ENCODE measurements at regions not wholly inside any gene's neighbourhood (a gene's known extent, or its start where the extent isn't known, plus 50 kb on each side); places are given as distances from the start of the nearest gene placed in this dataset.
A peak's percentile ranks its signal among the peaks of the same experiment; 100 is the strongest.

DNA sequence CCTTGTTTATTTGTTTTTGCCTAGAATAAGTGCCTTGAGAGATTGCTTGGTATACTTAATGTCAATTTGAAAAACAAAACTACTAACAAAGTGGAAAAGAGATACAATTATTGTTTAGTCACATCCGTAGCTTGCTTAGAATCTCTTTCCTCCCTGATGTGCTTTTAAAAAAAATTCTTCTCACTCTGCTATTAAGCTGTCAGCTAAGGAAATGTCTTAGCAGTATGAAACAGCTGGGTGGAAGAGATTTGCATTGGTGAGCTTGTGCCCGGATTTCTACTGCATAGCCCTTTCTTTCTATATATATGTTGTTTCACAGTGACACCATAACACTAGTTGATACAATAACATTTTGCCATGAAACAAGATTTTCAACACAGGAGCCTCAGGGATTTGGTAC is 229.4 kb upstream of the RGS6 start:
- no peak for ATAC-seq
- no peak for DNase-seq
- intact Hi-C loops (cut with DNase I, micrococcal nuclease): no loop called here

DNA sequence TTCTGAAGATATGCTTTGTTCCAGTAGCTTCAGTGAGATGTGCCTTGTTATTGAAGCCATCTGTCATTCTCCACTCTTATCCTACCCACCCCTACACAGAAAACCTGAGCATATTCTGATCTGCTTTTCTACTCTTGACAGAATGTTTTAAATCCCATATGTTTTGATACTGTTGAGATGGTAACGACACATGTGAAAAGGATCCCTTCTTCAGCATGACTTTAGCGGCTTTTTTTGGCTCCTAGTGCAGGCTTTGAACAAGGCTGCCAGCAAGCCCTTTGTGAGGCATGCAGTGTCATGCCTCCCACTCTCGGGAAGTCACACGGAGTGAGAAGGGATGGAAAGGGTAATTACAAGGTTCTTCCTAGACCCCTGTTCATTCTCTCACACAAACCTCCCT is 228.8 kb upstream of the RGS6 start:
- ATAC-seq (no peak), DNase-seq (no peak)

DNA sequence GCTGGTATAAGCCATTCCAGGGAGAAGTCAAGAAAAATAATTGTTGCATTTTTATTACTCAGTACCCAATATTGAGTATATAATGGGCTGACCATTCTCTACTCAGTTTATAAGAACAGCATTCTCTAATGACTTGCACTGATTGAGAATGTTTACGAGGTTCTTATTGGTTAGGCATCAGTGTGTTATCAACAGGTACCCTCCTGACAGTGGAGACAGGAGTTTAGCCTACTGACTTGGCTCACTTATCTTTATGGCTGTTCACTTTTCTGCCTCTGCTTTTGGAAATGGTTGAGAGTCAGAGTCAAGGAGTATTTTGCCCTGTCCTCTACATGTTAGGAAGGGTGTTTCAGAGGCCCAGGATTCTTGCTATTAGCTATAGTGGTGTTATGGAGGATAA is 228.0 kb upstream of the RGS6 start:
- intact Hi-C loops (cut with DNase I, micrococcal nuclease): no loop called here
- ATAC-seq: no peak

More for the DNA sequence above, 228.8 kb upstream of the RGS6 start:
- intact Hi-C loops (cut with DNase I, micrococcal nuclease): no loop called here

DNA sequence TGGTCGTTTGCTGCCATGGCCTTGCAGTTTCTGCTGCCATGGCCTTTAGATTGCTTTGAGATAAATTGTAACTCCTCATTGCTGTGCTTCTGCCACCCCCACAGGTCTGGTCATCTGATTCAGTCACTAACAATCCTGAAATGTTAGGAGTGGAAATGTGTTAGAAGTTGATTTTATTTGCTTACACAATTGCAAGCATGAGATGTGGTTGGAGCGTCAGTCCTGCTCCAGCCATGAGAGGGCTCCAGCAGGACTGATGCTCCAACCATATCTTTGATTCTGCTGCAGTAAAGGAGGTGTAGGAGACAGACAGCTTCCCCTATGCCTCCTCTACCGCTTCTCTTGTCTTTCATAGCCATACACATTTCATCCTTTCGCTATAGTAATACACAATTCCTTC is 226.8 kb upstream of the RGS6 start:
- DNase-seq (no peak), ATAC-seq (no peak)
- intact Hi-C loops (cut with DNase I, micrococcal nuclease): no loop called here

More for the DNA sequence above, 228.0 kb upstream of the RGS6 start:
- DNase-seq: no peak

DNA sequence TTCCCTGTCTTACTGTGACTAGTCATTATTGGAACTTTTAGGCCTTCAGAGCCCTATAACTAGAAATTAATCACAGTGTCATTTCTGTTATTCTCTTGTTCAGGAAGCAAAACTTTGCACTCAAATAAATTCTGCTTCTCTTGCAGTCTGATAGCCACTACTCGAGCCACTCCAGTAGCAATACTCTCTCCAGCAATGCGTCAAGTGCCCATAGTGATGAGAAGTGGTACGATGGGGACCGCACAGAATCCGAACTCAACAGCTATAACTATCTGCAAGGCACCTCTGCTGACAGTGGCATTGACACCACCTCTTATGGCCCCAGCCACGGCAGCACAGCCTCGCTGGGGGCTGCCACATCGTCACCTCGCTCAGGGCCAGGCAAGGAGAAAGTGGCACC is 223.2 kb upstream of the RGS6 start:
- no peak for DNase-seq
- intact Hi-C loops (cut with DNase I, micrococcal nuclease): no loop called here
- ATAC-seq: no peak

DNA sequence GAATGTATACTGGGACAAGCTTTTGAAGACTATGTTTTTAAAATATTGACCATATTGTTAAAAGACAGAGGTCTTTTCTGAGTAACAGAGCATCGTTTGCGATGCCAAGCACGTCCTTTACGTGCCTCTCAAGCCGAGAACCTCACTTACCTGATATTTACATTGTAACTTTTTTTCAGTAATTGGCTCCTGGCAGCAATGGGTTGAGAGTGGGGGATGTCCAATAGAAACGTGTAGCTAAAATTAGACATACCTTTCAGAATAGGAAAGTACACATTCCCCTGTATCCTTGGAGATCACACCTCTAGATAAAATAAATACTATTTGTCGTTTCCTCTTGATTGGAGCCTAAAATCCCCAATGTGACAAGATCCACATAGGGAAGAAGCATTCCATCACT is 222.2 kb upstream of the RGS6 start:
- DNase-seq: no peak
- intact Hi-C loops (cut with DNase I, micrococcal nuclease): no loop called here
- no peak for ATAC-seq

DNA sequence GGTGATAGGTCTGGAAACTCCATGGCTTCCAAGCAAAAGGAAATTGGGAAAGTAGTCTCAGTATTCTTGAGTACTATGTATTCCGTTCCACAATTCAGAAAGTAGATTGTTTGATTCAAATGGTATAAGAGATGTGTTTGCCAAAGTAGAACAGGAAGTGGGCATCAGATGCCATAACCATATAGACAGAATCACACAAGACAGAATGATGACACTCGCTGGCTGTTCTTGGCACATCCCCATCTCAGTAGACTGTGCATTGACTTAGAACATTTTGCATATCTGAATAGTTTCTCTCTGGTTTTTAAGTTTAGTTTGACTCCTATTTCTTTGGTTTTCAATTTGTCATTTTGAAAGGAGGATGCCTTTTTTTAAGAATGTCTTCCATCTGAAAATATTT is 221.1 kb upstream of the RGS6 start:
- intact Hi-C loops (cut with DNase I, micrococcal nuclease): no loop called here
- no peak for ATAC-seq

DNA sequence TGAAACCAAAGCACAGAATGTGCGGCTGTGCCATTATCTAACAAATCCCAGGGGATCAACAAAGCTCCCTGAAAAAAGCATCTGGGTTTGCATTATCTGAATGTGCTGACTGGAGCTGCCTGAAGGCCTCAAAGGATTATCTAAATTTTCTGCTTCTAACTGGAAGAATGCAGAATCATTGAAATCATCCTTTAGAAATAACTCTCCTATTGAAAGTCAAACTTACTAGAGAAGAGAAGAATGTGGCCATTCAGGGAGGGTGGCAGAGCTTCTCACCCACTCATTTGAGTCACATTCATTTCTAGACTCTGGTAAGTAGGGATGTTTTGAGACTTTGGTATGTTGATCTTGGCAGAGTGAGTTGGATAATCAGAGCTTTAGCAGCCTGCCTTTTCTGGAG is 220.6 kb upstream of the RGS6 start:
- DNase-seq (no peak), ATAC-seq (no peak)
- intact Hi-C loops (cut with DNase I, micrococcal nuclease): no loop called here

More for the DNA sequence above, 221.1 kb upstream of the RGS6 start:
- DNase-seq: no peak

DNA sequence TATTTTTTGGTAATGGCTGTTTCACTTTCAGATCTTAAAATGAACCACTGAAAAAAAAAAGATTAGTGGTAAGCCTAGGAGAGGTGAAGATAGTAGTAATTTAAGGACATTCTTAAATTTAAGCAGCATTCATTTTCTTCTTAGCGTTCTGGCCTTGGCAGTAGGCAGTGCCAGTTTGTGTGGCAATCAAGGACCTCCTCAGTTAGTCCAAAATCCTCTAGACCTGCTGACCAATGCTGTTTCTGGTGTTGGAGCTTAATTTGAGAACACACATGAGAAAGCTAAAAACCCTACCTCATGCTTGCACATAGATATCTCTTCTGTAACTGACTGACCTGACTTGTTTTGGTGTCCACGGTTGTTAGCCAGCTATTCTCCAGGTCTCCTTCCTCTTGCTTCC is 219.8 kb upstream of the RGS6 start:
- ATAC-seq (no peak), DNase-seq (no peak)
- intact Hi-C loops (cut with DNase I, micrococcal nuclease): no loop called here

DNA sequence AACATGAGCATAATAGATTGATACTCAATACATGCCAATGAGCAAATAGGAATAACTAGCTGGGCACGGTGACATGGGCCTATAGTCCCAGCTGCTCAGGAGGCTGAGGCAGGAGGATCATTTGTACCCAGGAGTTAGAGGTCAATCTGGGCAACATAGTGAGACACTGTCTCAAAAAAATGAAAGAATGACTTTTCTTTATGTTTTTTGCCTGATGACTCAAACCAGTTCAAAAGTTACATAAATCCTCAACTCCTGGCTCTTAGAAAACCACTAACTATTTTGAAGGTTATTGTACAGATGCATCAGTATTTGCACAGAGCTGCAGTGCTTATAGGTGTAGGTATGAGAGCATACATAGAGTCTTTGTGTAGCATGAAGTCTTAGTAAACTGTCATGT is 219.2 kb upstream of the RGS6 start:
- ATAC-seq (no peak), DNase-seq (no peak)
- intact Hi-C loops (cut with DNase I, micrococcal nuclease): no loop called here

DNA sequence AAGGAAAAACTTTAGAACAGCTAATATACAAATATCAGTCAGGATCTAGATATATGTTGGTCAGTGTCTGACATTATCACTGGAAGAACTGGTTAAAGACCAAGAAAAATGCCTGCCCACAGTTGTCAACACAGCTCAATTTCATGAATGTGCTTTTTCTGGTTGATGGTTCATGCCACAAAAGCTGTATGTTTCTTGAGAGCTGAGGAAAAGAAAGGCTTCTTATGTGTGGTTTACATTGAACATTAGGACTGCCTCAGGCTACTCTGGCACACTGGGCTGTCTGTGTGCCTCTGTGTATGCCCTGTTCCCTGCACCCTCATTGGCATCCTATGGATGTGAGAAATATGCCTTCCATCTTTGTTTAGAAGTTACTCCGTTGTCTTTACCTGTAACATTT is 218.8 kb upstream of the RGS6 start:
- ATAC-seq (no peak), DNase-seq (no peak)
- intact Hi-C loops (cut with DNase I, micrococcal nuclease): no loop called here

DNA sequence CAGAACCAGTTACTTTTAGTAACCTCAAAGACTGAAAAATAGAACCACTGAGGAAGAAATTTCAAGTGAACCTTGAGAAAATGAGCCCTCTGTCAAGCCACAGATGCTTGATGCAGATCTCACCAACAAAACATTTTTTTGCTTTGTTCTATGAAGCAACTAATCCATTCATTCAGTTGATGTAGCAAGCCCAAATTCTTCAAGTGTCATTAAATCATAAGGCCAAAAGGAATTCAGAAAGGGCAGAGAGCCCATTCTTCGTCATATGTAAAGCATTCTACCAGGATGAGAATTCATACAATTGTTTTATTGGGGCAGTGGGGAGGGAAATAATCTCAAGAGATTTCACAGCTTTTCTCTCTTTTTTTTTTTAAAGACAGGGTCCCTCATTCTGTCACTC is 218.0 kb upstream of the RGS6 start:
- intact Hi-C loops (cut with DNase I, micrococcal nuclease): no loop called here
- ATAC-seq: no peak
- DNase-seq: no peak

DNA sequence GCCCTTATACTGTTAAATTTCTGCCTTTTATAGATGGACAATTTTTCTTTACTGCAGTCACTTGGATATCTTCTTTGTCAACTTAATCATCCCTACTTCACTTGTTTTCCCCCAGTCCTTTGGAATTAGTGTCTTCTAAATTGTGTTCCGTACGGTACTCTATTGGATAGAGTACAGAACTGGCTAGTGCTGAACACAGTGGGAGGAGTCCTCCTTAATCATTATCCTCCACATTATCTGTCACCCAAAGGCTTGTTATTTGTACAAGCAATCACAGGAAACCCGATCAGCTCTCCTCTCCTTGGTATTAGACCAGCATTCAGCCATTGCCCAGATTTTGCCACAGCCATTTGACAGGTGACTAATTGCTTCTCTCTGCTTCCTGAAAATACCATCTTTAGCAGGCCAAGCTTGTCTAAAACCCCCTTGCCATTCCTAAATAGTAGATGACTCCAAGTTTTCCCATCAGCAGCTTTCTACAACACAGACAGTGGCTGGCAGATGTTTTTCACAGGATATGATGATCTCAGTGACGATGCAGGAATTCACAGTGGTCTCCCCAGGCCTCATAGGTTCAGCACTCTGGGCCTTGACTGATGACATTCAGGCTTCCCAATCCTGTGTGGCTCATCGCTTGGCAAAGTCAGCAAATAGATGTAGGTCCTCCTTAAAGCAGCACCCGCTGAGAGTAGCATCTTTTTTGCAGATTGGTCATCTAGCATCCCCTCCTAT is 216.0 kb upstream of the RGS6 start:
- ATAC-seq: no peak
- no peak for DNase-seq
- intact Hi-C loops (cut with DNase I, micrococcal nuclease): no loop called here

DNA sequence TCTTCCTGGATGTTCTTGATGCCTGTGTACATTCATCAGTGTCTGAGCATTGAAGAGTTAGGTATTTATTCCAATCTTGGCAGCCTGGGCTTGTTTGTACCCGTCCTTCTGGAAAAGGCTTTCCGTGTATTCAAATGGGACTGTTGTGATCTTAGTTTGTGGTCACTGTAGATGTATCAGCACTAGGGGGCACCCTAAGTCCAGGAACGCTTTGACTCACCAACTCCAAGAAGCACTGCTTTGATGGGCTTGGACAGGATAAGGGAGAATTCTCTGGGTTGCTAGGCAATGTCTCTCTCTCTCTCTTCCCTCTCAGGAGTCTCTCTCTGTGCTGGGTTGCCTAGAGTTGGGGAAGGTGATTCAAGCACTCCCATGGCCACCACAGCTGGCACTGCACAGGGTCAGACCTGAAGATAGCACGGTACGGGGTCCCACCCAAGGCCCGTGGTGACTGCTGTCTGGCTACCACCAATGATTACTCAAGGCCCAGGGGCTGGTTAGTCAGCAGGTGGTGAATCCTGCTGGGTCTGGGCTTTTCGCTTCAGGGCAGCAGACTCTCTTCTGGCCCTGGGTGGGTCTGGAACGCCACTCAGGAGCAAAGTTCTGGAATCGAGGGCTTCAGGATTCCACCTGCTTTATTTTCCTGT is 211.1 kb upstream of the RGS6 start:
- intact Hi-C loops (cut with DNase I, micrococcal nuclease): no loop called here
- ATAC-seq: peak; percentile 82
- peak in 1 of 2 donors; percentile 33 for DNase-seq

DNA sequence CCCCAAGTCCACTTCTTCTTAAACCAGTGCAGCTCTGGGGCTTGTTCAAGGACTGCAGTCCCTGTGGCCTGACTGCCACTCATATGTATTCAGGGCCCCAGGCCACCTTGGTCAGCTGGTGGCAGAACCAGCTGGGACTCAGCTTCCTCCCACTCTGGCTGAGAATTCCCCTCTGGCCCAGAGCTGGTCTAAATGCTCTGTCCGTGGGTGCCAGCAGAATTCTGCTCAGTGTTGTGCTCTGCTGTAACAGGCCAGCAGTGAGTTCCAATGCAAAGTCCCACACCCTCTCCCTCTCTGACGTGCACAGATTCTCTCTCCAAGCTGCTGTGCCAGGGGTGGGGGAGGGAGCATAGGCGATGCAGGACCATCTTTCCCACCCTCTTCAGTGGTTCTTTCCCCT is 210.4 kb upstream of the RGS6 start:
- intact Hi-C loops (cut with DNase I, micrococcal nuclease): no loop called here
- DNase-seq (no peak), ATAC-seq (no peak)

DNA sequence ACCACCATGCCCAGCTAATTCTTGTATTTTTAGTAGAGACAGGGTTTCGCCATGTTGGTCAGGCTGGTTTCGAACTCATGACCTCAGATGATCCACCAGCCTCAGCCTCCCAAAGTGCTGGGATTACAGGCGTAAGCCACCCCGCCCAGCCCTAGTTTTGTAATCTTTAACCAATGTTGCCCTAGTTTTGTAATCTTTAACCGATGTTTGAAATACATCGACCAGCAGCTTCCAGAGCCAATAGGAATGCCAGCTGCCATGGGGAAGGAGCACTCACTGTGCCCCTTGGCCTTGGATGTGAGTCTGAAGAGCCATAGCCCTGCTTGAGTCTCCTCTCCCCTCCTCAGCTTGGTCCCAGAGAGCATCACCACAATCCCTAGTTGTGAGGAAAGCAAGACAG is 209.3 kb upstream of the RGS6 start:
- ATAC-seq (peak; percentile 38), DNase-seq (no peak)
- intact Hi-C loops (cut with DNase I, micrococcal nuclease): no loop called here

DNA sequence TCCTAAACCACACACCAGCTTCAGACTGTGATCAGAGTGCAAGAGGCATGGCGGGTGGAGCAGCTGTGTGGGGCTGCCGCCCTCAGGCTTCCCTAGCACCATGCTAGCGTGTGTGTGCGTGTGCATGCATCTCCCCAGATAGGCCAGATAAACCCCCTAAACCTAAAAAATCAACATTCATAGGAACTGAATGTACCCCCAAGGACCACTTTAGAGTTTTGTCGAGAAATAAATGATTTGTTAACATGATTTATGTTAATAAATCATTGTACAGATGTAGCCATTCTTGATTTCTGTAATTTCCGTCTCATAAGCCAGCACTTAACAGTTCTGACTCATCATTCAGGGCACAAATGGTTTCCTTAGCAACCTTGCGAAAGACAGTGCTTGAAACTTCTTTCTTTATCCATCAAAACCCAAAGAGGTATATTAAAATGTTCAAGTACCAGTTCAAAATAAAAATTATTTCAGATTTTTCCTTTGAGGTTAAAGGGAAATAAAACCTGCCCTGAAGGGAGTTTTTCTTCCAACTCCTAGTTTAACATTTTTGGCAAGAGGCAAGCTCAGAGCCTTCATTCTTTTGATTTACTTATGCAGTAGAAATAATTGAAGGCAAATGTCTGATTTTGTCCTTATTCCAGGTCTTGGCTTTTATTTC is 206.2 kb upstream of the RGS6 start:
- ATAC-seq: no peak
- no peak for DNase-seq
- intact Hi-C loops (cut with DNase I, micrococcal nuclease): no loop called here

DNA sequence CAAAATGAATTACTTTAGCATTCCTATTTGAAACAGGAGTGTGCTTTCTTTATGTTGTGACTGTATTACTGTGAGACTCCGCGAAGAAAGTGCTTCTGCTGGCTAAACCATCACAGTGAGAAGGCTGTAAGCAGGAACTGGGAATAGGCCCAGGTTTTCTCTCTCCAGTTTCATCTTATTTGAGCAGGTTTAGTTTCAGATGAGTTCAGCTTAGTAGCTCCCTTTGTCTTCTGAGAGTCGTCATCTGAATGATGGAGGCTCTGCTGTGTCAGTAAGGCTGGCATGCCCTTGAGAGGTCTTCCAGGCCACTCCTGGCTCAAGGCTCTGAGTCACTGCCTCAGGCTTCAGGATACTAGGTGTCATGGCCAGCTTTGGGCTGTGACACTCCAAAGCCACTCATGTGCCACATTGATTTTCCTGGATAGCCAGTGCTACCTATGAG is 205.6 kb upstream of the RGS6 start:
- intact Hi-C loops (cut with DNase I, micrococcal nuclease): no loop called here
- ATAC-seq (no peak), DNase-seq (no peak)

DNA sequence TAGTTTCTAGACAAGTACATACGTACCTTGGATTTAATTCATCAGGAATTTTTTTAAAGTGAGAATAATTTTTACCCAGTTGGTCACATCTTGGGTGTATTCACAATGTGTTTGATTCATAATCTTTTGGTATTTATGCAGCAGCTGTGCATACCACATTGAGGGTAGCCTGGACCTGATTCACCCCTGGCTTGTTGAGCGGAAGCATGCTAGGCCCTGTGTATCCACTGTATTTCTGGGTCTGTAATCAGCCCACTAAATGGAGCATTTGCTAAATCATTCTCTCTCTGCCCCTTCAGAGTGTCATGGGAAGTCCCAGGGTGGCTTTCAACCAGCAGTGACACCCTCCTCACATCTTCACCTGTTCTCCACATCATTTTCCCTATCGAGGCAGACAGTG is 203.8 kb upstream of the RGS6 start:
- no peak for DNase-seq

DNA sequence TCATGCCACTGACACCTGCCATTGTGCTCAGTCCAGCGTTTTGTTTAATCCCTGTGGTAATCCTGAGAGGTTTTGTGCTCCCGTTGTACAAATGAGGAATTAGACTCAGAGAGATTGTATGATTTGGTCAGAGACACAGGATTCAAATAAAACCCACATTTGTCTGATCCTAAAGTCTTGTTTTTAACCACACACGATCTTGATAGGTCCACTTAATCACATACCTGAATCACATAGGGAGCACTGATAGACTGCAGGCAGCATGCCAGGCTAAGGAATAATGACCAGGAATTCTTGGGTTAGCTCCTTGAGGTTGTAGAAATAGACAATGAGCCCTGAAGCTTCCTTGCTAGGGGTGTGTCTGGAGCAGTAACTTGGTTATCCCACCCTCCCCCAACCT is 202.6 kb upstream of the RGS6 start:
- ATAC-seq (no peak), DNase-seq (no peak)
- intact Hi-C loops (cut with DNase I, micrococcal nuclease): no loop called here

More for the DNA sequence above, 203.8 kb upstream of the RGS6 start:
- intact Hi-C loops (cut with DNase I, micrococcal nuclease): no loop called here
- ATAC-seq: no peak
